ENCODE measurements at regions not wholly inside any gene's neighbourhood (a gene's known extent, or its start where the extent isn't known, plus 50 kb on each side); places are given as distances from the start of the nearest gene placed in this dataset.

GRCh38 chr13:62635161-62635560 lies 1219.5 kb upstream of the PCDH20 start:
- Histone ChIP-seq H3K36me3 (ENCODE audit: control insufficient read depth, insufficient read depth, low read length) (no peaks in the 10 kb centered on the region), H3K9ac (no peak overlapping the region), H3K79me2 (no peaks in the 10 kb centered on the region), H3K4me3 (ENCODE audit: low read depth, low read length) (no peak overlapping the region), H2AFZ (no peak overlapping the region), H3K27me3 (ENCODE audit: control insufficient read depth, insufficient read depth, low read length) (no peaks in the 10 kb centered on the region), H3K9me3 (ENCODE audit: control insufficient read depth, low read length) (no peaks in the 10 kb centered on the region), H3K27ac (no peak overlapping the region), H3K4me2 (ENCODE audit: low read length) (no peak overlapping the region), H3K4me1 (no peaks in the 10 kb centered on the region)
- TF ChIP-seq CTCF (IDR thresholded peaks at IDR 0.05): no peak

GRCh38 chr13:62633448-62633847 lies 1217.8 kb upstream of the PCDH20 start:
- no peaks in the 10 kb centered on the region for H3K9me3 ChIP-seq (ENCODE audit: control insufficient read depth, low read length)
- H3K36me3 ChIP-seq (ENCODE audit: control insufficient read depth, insufficient read depth, low read length): no peaks in the 10 kb centered on the region
- no peak overlapping the region for H2AFZ ChIP-seq
- no peak overlapping the region for H3K9ac ChIP-seq
- no peak for TF ChIP-seq CTCF (IDR thresholded peaks at IDR 0.05)
- no peaks in the 10 kb centered on the region for H3K4me1 ChIP-seq
- no peaks in the 10 kb centered on the region for H3K27me3 ChIP-seq (ENCODE audit: control insufficient read depth, insufficient read depth, low read length)
- H3K27ac ChIP-seq: no peak overlapping the region
- H3K79me2 ChIP-seq: no peaks in the 10 kb centered on the region
- H3K4me2 ChIP-seq (ENCODE audit: low read length): no peak overlapping the region
- H3K4me3 ChIP-seq (ENCODE audit: low read depth, low read length): no peak overlapping the region

- Histone ChIP-seq H3K4me2 (ENCODE audit: low read length) (no peak overlapping the region), H3K79me2 (no peaks in the 10 kb centered on the region), H3K4me3 (ENCODE audit: low read depth, low read length) (no peak overlapping the region), H3K9ac (no peak overlapping the region), H3K36me3 (ENCODE audit: control insufficient read depth, insufficient read depth, low read length) (no peaks in the 10 kb centered on the region), H3K27me3 (ENCODE audit: control insufficient read depth, insufficient read depth, low read length) (no peaks in the 10 kb centered on the region), H3K4me1 (no peaks in the 10 kb centered on the region), H3K27ac (no peak overlapping the region), H3K9me3 (ENCODE audit: control insufficient read depth, low read length) (no peaks in the 10 kb centered on the region), H2AFZ (no peak overlapping the region)
- no peak for TF ChIP-seq CTCF (IDR thresholded peaks at IDR 0.05)
These were observed 1216.0 kb upstream of the PCDH20 start for GRCh38 chr13:62631619-62632018.

- H3K27me3 ChIP-seq (ENCODE audit: control insufficient read depth, insufficient read depth, low read length): no peaks in the 10 kb centered on the region
- no peak for TF ChIP-seq CTCF (IDR thresholded peaks at IDR 0.05)
- H3K27ac ChIP-seq: no peak overlapping the region
- no peak overlapping the region for H2AFZ ChIP-seq
- H3K4me1 ChIP-seq: no peaks in the 10 kb centered on the region
- no peaks in the 10 kb centered on the region for H3K9me3 ChIP-seq (ENCODE audit: control insufficient read depth, low read length)
- no peak overlapping the region for H3K4me2 ChIP-seq (ENCODE audit: low read length)
- no peak overlapping the region for H3K4me3 ChIP-seq (ENCODE audit: low read depth, low read length)
- H3K9ac ChIP-seq: no peak overlapping the region
- H3K36me3 ChIP-seq (ENCODE audit: control insufficient read depth, insufficient read depth, low read length): no peaks in the 10 kb centered on the region
- H3K79me2 ChIP-seq: no peaks in the 10 kb centered on the region
These were observed 1215.5 kb upstream of the PCDH20 start for GRCh38 chr13:62631124-62631523.

GRCh38 chr13:62629618-62630017 lies 1214.0 kb upstream of the PCDH20 start:
- no peak overlapping the region for H3K4me3 ChIP-seq (ENCODE audit: low read depth, low read length)

More at GRCh38 chr13:62629618-62630017, 1214.0 kb upstream of the PCDH20 start:
- no peaks in the 10 kb centered on the region for H3K4me1 ChIP-seq
- H3K27me3 ChIP-seq (ENCODE audit: control insufficient read depth, insufficient read depth, low read length): no peaks in the 10 kb centered on the region
- no peak overlapping the region for H3K9ac ChIP-seq
- H3K36me3 ChIP-seq (ENCODE audit: control insufficient read depth, insufficient read depth, low read length): no peaks in the 10 kb centered on the region
- H2AFZ ChIP-seq: no peak overlapping the region
- H3K9me3 ChIP-seq (ENCODE audit: control insufficient read depth, low read length): no peaks in the 10 kb centered on the region
- H3K27ac ChIP-seq: no peak overlapping the region
- H3K79me2 ChIP-seq: no peaks in the 10 kb centered on the region
- H3K4me2 ChIP-seq (ENCODE audit: low read length): no peak overlapping the region
- TF ChIP-seq CTCF (IDR thresholded peaks at IDR 0.05): no peak

Data from parathyroid adenoma (tissue), 2 donors.